OCI-LY1 (cell line): ENCODE measurements at regions not wholly inside any gene's neighbourhood (a gene's known extent, or its start where the extent isn't known, plus 50 kb on each side); places are given as distances from the start of the nearest gene placed in this dataset.

Source experiments
- CTCF ChIP-seq: fragments of 200-600 bp; sonication (generic), shearing (Covaris generic); IDR thresholded peaks from 2 replicates; pipeline ENCODE4 v1.5.1; 2017; ENCODE audit warnings: mild to moderate bottlenecking, antibody characterized with exemption, low read length, moderate library complexity, mixed read lengths
- EZH2 ChIP-seq: fragments of 200-600 bp; sonication (generic), shearing (Covaris generic); IDR thresholded peaks from 2 replicates; pipeline ENCODE4 v1.8.0; 2017; ENCODE audit warnings: borderline replicate concordance, mixed run types, mild to moderate bottlenecking, antibody characterized with exemption, low read length, moderate library complexity, mixed read lengths

GRCh38 chr13:46475541-46475991 is 77.4 kb upstream of the LRCH1 start:
- TF ChIP-seq CTCF (no peak), EZH2 (no peak)
